ENCODE measurements at regions not wholly inside any gene's neighbourhood (a gene's known extent, or its start where the extent isn't known, plus 50 kb on each side); places are given as distances from the start of the nearest gene placed in this dataset.

DNA sequence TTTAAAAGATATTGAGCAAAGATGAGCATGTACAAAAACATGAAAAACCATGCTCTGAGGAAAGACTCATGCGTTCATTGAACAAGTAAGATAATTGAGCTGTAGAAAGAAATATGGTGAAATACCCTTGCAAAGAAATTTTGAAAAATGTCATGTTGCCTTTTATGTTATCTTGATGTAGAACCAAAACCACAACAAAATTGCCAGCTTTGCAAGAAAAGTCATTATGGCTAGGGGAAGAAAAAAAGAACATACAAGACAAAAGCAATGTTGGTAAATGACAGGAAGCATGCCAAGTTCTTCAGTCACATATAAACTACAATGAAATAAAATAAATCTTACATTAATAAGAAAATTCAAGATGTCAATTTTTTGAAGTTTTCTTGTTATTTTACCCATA lies 368.0 kb downstream of the IRX1 start:
- DNase-seq = no peak

DNA sequence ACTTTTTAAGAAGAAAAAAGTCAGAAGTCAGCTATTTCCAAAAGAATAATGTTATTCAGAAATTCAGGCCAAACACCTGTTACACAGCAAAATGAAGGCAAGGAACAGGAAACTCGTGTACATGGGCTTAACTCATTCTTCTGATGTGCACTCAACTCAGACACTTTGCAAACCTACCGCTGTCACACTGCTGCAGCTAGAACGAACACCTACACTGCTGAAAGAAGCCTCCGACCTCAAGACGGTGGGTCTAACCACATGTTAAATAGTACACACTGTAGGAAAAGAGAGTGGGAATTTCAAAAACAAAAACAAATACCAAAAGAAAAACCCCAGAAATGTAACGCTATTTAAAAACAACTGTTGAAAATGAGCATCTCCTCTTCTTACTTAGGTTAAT lies 384.5 kb downstream of the IRX1 start:
- no peak for DNase-seq

DNA sequence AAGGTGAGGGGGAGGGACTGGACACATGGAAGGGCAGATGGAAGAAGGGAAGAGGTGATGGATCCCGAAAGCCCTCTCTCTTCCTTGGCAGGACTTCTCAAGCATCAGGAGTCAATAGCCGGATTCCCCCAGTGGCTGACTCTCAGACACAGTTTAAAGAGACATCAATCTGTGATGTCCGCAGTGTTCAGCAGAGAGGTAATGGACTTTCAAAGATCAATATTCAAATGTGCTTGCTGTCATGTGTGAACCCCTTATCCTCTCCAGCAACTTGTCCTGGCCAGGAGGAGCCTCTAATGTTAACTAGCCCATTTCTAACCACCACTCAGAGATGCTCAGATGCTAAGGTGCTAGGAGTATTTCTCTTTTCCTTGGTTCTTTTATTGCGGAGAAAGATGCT lies 392.2 kb downstream of the IRX1 start:
- no peak for DNase-seq

DNA sequence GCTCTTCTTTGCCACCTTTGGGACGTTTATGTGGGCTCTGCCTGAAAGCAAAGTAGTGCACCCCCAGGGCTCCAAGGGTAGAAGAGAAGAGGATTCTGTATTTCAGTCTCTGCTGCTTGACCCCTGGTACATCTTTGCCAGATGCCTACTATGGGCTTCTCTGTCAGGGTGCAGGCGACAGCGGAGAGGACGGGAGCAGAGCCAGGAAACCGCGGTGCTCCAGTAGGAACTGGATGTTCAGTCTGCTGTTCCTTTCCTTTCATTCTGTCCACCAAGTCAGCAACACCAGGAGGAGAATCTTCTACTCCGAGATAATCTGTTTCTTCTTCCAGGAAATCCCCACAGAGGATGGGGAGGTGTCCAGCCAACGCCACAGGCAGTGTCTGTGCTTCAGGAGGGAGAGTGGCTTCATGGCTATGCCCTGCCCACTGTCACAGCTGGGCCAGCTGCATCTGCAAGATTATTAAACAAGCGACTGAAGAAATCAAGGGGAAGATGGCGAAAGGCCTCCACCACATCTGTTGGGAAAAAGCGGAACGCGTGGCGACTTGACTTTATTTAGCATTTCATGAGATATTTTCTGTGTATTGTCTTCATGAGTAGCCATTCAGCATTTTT lies 398.3 kb downstream of the IRX1 start:
- DNase-seq = no peak

DNA sequence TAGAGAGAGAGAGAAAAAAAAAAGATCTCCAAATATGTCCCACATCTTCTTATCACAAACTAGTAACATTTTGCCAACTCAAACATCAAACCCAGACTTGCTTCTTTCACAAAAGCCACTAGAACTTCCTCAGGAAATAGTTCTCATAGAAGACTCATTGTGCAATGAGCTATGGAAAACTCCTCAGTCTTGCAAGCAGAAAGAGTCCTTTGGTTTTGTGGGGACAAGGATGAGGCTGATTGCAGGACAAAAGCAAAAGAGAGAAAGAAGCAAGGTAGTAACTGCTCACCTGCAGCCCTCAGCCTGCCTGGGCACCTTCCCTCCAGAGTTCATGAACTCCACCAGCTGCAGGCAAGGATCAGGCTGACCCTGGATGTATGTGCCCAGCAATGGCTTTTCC lies 399.0 kb downstream of the IRX1 start:
- DNase-seq = no peak

DNA sequence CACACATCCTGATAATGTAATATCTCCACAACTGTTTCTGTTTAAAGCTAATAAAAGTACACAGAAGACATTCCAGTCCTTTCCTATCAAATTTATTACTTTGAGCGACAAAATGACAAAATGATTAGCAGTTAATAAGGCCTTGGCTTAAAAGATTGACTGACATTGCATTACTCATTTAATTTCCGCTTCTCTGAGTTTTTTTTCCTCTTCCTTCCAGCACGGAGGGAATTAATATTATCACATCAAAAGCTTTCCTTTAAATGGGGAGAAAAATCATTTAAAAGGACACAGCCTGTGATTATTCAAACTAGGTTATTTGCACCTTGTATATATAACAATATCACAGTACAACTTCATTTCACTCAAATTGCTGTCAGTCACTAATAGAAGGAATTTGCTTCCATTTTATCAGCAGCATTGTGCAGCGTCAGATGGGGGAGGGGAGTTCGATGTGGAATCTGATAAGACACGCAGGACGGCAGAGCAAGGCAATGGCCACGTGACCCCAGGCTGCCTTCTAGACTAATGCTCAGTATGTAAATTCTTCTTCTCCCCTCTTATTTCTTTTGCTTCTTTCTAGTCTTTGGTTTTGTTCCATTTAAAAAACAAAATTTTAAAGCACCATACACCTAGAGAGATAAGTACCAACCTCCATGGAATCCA lies 400.5 kb downstream of the IRX1 start:
- no peak for DNase-seq

DNA sequence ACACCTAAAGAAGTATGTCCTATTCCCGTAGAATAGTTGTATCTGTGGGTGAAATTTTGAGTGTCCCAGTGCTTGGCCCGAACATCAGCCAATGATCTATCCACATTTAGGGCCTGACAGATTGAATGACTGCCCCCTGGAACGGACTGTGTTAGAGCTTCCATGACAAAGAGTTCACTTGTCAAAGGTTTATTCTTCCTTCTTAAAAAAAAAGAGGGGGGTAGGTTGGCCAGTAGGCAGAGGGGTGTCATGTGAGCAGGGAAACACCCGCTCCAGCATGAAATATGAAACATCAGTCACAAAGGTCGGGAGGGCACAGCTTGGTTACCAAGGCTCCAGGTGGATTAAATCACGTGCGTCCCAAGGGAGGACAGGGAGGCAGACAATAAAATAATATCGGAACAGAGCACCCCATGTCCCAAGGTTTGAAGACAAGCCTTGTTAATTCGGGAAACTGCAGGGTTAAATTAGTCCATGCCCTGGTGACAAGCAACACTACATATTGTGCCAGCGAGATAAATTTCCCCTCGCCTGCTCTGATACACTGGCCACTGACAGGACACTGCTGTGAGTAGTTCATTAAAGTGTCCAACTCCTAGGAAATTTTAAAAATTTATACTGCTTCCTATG lies 401.2 kb downstream of the IRX1 start:
- DNase-seq = no peak

DNA sequence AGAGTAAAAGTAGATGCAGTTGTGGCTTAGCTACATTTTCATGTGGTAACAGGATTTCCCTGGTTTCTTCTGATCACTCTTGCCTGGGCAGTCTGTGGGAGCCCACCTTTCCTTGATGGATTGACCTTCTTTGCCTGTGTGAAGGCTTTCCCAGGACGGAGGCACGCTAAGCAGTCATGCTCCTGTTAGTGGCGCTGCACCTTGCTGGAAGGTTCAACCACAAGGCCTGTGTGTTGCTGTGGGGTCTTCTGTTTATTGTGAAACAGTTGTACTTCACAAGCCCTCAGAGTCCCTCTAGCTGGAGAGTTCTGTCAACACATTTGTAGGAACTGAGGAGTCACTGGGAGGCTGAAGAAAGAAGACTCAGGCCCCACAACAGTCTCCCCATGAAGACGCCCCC lies 402.0 kb downstream of the IRX1 start:
- no peak for DNase-seq

DNA sequence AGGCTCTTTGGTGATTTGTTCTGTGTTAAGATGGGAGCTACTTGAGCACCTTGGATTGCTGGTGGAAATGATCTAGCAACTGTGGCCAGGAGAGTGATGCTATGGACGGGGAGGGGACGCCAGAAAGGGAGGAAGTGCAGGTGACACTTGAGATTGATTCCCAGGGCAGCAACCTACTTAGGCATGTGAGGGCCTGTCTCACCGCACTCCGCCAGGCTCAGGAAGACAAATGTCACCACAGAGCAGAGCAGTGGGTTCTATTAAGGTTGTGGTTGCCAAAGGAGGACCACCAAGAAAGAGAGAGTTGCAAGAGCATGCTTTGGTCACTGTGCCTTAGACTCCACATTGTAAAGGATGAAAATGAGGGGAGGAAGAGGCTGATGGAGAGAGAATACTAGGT lies 404.3 kb downstream of the IRX1 start:
- no peak for DNase-seq

DNA sequence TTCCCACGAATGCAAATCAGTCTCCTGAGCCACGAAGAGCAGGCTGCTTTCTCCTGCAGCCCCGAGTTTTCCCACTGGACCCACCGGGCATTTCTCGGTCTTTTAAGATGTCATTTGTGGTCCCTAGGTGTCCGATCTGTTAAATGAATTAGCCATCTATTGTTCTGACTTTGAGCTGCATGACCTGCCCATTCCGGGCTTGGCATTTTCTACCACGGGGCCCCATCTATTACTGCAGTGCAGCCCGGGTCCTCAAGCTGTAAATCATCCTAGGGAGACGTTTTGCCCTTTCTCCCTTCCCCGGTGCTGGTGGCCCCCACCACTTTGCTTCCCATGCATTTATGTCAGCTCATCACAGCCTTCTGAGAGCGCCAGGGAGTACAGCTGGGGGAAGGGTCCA lies 405.4 kb downstream of the IRX1 start:
- no peak for DNase-seq

DNA sequence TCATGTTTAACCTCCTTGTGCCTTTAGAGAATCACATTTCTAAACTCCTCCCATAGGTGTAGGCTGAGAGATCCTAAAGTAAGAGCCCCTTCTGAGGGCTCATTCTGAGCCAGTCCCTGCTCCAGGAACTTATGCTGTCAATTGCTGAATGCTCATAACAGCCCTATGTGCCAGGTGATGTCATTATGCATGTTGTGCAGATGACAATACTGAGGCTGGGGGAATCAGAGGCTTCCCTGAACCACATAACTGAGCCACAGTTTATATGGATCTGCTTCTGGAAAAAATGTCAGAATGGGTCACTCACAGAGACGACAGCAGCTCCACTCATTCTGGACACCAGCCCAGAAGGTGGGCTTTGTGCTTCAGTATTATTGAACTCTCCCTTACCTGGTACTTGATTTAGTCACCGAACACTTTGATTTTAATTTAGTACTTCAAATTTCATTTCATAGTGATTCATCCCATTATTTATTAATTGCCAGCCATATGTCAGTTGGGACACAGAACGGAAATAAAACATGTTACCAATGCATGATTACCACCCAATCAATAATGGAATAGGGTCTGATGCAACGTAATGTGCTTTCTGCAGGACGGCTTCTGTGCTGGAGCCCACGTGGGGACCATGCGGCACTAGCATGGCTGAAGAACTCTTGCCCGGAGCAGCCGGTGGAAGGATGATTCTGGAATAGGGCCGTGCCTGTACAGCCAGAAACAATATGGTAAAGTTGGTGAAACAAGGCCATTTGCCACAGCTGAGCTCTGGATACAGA lies 406.3 kb downstream of the IRX1 start:
- no peak for DNase-seq

DNA sequence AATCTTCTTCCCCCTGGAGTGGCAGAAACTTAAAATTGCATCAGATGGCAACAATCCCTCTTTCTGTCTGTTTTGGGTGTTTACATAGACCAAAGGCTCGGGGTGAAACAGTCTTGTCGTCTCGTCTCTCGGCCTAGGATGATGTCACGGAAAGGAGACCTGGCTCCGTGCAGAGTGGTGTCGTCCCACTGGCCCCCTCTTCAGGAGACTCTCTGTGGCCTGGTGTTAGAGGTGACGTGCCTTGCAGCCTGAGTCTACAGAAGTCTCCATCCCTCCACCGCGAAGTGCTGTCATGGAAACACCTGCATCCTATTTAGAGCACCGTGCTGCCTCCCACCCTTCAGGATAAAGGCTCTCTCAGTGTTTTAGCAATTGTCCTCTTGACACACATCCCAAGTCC lies 409.7 kb downstream of the IRX1 start:
- DNase-seq = no peak

DNA sequence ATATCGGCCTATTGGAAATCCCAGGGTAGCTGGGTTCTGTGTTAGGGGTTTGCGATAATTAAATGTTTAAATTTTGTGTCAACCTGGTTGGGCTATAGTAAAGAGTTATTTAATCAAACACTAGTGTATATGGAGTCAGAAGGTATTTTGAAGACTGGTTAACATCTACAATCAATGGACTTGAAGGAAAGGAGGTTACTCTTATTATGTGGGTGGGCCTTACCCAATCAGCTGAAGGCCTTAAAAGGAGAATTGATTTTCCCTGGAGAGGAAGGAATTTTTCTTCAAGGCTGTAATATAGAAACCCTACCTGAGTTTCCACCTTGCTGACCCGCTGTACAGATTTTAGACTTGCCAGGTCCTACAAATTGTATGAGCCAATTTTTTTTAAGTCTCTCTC lies 411.4 kb downstream of the IRX1 start:
- DNase-seq = no peak

DNA sequence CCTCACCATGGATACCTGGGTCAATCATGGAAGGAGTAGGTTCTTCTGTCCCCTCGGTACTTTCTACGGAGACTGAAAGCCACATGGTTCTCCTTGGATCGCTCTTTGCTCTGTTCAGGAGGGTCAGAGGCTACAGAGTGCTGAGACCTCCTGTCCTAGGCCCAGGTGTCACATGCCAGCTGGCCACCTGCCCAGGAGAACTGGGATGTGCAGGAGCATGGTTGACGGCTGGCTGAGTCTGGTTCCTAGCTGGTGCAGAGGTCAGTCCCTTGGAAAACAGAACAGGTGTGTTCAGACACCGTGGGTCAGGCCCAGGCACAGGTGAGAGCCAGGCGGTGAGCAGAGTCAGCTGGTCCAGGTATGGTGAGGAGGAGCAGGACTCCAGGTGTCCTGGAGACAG lies 416.3 kb downstream of the IRX1 start:
- no peak for DNase-seq

DNA sequence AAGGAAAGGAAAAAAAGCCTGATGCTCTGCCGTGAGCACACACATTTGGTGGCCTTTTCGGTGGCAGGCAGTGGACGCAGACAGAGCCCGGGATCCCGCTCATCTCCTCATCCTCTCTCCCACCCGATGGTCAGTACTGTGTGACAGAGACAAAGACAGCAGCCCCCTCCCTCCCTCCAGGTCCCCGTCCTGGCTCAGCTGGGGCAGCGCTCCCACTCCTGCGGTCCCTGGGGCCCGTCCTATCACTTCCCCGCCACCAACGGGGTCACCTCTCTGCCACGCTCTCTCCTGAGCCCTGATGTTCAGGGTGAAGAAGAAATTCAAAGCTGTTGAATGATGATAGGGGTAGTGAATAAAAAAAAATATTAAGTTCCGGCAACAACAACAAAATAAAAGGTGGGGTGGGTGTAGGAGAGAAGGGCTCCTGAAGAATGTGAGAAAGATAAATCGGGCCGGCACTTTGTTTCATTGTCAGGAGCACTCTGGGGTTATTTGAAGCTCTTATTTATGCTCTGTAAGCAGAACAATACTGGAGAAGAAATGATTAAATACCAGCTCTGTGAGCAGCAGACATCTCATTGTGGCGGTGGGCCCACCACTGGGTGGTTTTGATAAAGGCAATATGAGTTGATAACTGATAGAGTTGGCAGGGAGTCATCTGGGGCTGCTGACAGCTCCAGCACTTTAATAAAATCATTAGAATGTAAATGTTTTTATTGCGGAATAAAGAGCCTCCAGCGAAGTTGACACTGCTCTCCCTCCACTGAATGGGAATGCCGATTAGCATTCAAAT lies 417.7 kb downstream of the IRX1 start:
- DNase-seq = no peak

DNA sequence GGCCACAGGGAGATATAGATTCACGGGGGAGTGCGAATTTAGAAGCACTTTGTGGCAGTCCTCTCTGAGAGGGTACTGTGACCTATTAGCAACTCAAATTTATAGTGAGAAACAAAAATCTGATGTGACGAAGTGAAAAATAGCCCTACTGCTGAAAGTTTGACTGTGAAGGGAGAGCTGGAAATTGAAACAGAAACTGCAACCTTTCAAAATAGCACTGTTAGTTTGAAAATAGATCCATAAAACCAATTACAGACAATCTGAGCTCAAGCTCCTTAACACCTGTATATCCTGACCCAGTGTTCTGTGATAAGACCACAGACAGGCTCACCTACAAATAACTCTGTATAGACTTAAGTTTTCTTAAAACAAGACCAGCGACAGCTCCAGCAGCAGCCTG lies 420.1 kb downstream of the IRX1 start:
- no peak for DNase-seq

DNA sequence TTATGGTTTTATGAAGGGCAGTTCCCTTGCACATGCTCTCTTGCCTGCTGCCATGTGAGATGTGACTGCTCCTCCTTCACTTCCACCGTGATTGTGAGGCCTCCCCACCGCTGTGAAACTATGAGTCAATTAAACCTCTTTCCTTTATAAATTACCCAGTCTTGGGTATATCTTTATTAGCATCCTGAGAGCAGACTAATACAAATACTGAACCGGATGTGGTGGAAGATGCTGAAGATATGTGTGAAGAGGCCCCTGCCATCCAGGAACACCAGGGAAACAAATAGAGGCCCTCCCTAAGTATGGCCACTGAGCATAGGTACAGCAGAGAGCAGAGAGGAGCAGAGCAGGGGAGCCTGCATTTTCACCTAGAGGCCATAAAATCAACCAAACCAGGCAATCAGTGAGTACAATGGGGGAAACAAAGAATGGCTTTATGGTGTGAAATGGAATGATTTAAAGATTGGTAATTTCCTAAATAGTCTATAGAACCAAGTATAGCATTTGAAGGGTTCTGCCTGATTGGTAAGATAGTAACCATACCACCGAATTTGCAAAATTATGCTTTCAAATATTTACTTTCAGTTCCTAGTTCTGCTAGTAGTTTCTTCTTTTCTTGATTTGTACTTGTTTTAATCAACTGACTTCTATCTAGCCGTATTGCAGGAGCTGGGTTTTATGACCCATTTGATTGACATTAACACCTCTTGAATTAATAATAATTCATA lies 421.6 kb downstream of the IRX1 start:
- DNase-seq = no peak

DNA sequence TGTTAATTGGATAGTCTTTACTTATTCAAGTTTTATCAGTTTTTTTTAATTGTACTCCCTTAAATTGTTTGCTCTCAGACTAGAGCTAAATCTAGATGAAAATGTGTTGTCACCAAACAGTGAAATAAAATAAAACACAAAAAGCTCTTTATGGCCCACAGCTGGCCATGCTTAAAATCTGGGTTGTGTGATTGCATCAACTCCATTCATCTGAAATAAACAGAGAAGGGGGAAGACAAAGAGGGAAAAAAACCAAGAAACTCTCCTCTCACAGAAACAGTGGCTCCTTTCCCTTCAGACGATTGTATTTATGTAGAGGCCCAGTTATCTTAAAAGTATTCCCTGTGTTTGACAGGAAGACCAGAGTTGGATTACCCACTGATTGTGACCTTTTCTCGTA lies 422.4 kb downstream of the IRX1 start:
- no peak for DNase-seq

DNA sequence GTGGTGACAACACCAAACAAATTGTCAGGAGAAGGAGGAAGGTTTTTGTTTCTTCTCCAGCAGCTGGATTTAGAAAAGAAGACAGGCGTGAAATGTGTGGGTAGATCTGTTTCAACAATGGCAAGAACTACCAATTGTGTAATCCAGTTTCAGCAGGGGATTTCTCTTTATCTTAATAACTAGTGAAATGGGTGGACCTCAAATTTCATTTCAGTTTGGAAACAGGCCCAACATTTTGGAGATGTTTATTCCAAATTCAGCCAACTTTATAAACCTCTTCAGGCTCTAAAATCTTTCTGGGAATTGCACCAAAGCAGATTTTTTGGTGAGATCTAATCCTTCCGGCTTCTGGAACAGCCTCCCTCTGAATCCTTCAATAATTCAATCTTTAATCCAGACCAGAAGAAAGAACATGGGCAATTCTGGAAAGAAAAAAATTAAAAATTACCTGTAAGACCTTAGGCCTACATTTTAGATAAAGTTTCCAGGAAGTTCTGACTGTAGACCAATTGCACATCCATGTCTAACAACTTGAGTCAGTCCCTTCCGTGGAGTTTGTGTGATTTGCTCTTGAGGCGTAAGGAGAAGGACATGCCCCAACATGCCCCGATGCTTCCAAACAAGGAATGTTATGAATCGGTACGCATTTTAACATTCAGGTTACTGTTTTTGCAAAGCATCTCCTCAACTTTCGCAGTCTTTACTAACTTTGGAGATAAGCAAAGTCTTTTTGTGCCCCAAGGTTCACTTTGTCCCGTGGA lies 423.6 kb downstream of the IRX1 start:
- DNase-seq = no peak

DNA sequence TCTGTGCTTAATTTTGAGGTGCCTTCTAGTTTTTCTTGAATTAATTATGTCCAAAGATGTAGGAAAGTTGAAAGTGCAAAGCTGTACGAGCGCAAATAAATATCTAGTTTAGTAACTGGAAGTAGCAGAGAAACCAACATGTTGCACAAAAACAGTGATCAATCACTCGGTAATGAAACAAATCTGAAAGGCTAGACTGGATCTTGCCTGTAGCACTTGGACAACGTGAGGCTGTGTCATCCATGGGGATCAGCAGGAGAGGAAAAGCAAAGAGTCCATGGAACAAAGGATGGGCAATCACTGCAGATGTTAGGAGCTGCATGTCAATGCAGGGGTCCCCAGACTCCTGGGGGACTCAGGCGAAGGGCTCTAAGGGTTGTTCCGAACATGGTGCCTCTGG lies 424.2 kb downstream of the IRX1 start:
- no peak for DNase-seq

DNA sequence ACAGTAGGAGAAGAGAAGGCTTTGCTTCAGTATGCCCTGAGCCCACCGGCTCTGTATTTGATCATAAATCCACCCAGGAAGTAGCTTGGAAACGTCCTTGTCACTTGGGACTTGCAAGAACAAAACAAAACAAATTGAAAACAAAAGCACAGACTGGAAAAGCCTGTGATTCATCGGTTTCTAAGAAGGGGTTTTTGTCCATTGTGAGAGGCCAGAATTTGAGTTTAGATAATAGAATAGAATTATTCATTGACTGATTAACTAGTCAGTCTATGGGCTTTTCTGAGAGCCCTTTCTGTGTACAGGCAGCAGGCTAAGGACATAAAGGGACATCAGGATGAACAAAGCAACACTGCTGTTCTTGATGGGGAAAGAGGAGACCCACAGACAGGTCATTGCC lies 424.8 kb downstream of the IRX1 start:
- no peak for DNase-seq
